PC-3 (cell line): ENCODE measurements at regions not wholly inside any gene's neighbourhood (a gene's known extent, or its start where the extent isn't known, plus 50 kb on each side); places are given as distances from the start of the nearest gene placed in this dataset.

Experiments used
- ATAC-seq: fragments of 200-7000 bp; cut with Tn5 transposase; 2 replicates; pipeline ENCODE4 v1.9.1; 2020; ENCODE audit warnings: mild to moderate bottlenecking, moderate library complexity
- BruUV-seq: library from RNA; stranded (reverse); fragments of 400-500 nt; replicated peaks from 2 replicates; lab custom pipeline; 2021; lab: Mats Ljungman, UMichigan
- CTCF ChIA-PET: fragments of 300-600 bp; sonication (Branson Sonifier 250); formaldehyde crosslinking; loops from one replicate; lab custom pipeline; 2022; ENCODE audit warnings: antibody characterized with exemption; lab: Charles Lee
- POLR2A ChIA-PET: fragments of 300-600 bp; sonication (Branson Sonifier 250); formaldehyde crosslinking; loops from one replicate; lab custom pipeline; 2022; ENCODE audit warnings: antibody characterized with exemption; ENCODE audit not compliant: unreplicated experiment; lab: Charles Lee
- DNase-seq: peaks from one replicate; pipeline ENCODE4 v3.0.0-alpha.2; 2015
- H2AFZ ChIP-seq: fragments of 300-600 bp; sonication (generic); 2 replicates; pipeline ENCODE4 v1.6.0; 2016; ENCODE audit warnings: antibody characterized with exemption, low read length
- H3F3A ChIP-seq: fragments of 300-600 bp; sonication (generic); one replicate; pipeline ENCODE4 v1.6.0; 2017; ENCODE audit warnings: antibody characterized with exemption, low read length, control low read depth, mild to moderate bottlenecking; ENCODE audit not compliant: unreplicated experiment
- H3K27ac ChIP-seq: fragments of 300-600 bp; sonication (generic); 2 replicates; pipeline ENCODE4 v1.5.1; 2016; ENCODE audit warnings: mild to moderate bottlenecking, low read length
- H3K27me3 ChIP-seq: fragments of 300-600 bp; sonication (generic); 2 replicates; pipeline ENCODE4 v1.6.1; 2016; ENCODE audit warnings: low read length, mixed read lengths
- H3K36me3 ChIP-seq: fragments of 300-600 bp; sonication (generic); 2 replicates; pipeline ENCODE4 v1.6.1; 2016; ENCODE audit warnings: low read depth, mixed run types, low read length, mixed read lengths
- H3K4me1 ChIP-seq: fragments of 300-600 bp; sonication (generic); 2 replicates; pipeline ENCODE4 v1.5.1; 2016; ENCODE audit warnings: low read length; ENCODE audit not compliant: insufficient read depth
- H3K4me2 ChIP-seq: fragments of 300-600 bp; sonication (generic); 2 replicates; pipeline ENCODE4 v1.6.0; 2016; ENCODE audit warnings: low read length
- H3K4me3 ChIP-seq: fragments of 300-600 bp; sonication (generic); 2 replicates; pipeline ENCODE4 v1.5.1; 2016; ENCODE audit warnings: mild to moderate bottlenecking, low read length, mixed read lengths
- H3K79me2 ChIP-seq: fragments of 300-600 bp; sonication (generic); 2 replicates; pipeline ENCODE4 v1.6.1; 2017; ENCODE audit warnings: low read length, mixed read lengths
- H3K9ac ChIP-seq: fragments of 300-600 bp; sonication (generic); 2 replicates; pipeline ENCODE4 v1.6.0; 2016; ENCODE audit warnings: mild to moderate bottlenecking, low read length
- H3K9me2 ChIP-seq: fragments of 300-600 bp; sonication (generic); replicated peaks from 2 replicates; pipeline ENCODE4 v1.6.1; 2016; ENCODE audit warnings: mixed run types, low read length, mixed read lengths
- H3K9me3 ChIP-seq: fragments of 300-600 bp; sonication (generic); 2 replicates; pipeline ENCODE4 v1.6.1; 2016; ENCODE audit warnings: low read length, mixed read lengths
- H4K20me1 ChIP-seq: fragments of 300-600 bp; sonication (generic); 2 replicates; pipeline ENCODE4 v1.6.1; 2016; ENCODE audit warnings: low read length, mixed read lengths
- EZH2 ChIP-seq: fragments of 300-600 bp; sonication (generic); IDR thresholded peaks from one replicate; pipeline ENCODE4 v1.6.1; 2017; ENCODE audit warnings: antibody characterized with exemption, mild to moderate bottlenecking, low read length; ENCODE audit not compliant: unreplicated experiment
- EZH2phosphoT487 ChIP-seq: fragments of 300-600 bp; sonication (generic); IDR thresholded peaks from 2 replicates; pipeline ENCODE4 v1.6.1; 2018; ENCODE audit warnings: mild to moderate bottlenecking, antibody characterized with exemption, low read length, borderline replicate concordance
- intact Hi-C: fragments of 100-400 bp; cut with micrococcal nuclease; formaldehyde crosslinking; loops from 2 replicates; pipeline ENCODE4 v1.9.0; 2023
- TF ChIP-seq, protein P1 (sequence below): fragments of 300-600 bp; sonication (generic); conservative IDR thresholded peaks from 2 replicates; pipeline ENCODE4 v1.5.1; 2017; ENCODE audit warnings: antibody characterized with exemption, low read depth, mild to moderate bottlenecking, low read length

GRCh38 chr11:45048313-45048841, 97.7 kb upstream of the TP53I11 start:
- POLR2A ChIA-PET, result no interaction called here
- CTCF ChIA-PET, result no interaction called here
- ATAC-seq, result no peak

DNA sequence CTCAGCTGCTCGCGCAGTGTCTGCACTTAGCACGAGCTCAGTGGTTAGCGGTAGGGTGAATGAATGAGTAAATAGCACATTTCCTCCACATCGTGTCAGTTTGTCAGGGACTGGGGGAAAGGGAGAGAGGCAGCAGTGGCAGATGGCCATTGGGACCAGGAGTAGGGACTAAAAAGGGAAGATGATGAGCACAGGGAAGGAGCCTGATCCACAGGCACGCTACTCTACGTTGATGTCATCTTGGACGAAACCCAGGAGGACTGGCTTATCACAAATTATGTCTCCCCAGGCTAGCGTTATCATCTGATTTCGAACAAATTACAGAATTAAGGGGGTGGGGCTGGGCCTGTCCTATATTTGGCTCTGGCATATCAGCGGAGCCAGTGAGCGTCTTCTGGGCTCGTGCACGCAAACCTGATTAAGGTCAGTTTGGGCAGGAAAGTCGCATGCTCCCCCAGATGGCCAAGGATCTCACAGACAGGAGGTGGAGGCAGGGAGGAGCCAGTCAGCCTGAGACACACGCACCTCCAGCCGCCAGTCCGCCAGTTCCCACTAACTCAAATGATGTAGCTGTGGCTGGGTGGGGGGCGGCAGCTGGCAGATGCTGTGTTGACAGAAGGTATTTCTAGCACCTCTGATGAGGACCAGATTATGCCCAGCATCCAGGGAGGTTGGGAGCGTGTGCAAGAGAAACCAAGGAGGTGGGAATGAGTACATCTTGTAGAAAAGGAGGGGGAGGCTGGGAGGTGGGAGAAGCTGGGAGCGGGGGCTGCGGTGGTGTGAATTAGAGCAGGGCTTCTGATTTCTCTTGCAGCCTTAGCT, 97.4 kb upstream of the PRDM11 start:
- Histone ChIP-seq H3K9me2 (no peaks in the 10 kb centered on the region), H3F3A (no peaks in the 10 kb centered on the region), H3K4me2 (no peak overlapping the region), H3K9me3 (no peaks in the 10 kb centered on the region), H3K79me2 (no peaks in the 10 kb centered on the region), H3K36me3 (no peaks in the 10 kb centered on the region), H3K27ac (no peak overlapping the region), H3K4me1 (peaks cover 29% of the 10 kb centered on the region), H3K9ac (no peak overlapping the region), H4K20me1 (no peaks in the 10 kb centered on the region), H3K27me3 (no peaks in the 10 kb centered on the region), H3K4me3 (no peak overlapping the region), H2AFZ (no peak overlapping the region)
- TF ChIP-seq EZH2 (no peak), EZH2phosphoT487 (no peak)
- TF ChIP-seq, protein P1, sequence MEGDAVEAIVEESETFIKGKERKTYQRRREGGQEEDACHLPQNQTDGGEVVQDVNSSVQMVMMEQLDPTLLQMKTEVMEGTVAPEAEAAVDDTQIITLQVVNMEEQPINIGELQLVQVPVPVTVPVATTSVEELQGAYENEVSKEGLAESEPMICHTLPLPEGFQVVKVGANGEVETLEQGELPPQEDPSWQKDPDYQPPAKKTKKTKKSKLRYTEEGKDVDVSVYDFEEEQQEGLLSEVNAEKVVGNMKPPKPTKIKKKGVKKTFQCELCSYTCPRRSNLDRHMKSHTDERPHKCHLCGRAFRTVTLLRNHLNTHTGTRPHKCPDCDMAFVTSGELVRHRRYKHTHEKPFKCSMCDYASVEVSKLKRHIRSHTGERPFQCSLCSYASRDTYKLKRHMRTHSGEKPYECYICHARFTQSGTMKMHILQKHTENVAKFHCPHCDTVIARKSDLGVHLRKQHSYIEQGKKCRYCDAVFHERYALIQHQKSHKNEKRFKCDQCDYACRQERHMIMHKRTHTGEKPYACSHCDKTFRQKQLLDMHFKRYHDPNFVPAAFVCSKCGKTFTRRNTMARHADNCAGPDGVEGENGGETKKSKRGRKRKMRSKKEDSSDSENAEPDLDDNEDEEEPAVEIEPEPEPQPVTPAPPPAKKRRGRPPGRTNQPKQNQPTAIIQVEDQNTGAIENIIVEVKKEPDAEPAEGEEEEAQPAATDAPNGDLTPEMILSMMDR, result no peak
- BruUV-seq, result no TSS peak
- POLR2A ChIA-PET, result no interaction called here
- CTCF ChIA-PET, result no interaction called here
- no peak for ATAC-seq
- intact Hi-C loops, result loop anchor here (5.0 kb wide), 1 partner anchor 53 kb away; no protein-coding TSS in a partner anchor
- no peak for DNase-seq

More at GRCh38 chr11:45048313-45048841, 97.7 kb upstream of the TP53I11 start:
- Histone ChIP-seq H3K27ac (no peak overlapping the region), H3K9me3 (no peaks in the 10 kb centered on the region), H4K20me1 (no peaks in the 10 kb centered on the region), H3K79me2 (no peaks in the 10 kb centered on the region), H3K9ac (no peak overlapping the region), H3K4me1 (peaks cover 29% of the 10 kb centered on the region), H2AFZ (no peak overlapping the region), H3K9me2 (no peaks in the 10 kb centered on the region), H3K4me3 (no peak overlapping the region), H3K27me3 (no peaks in the 10 kb centered on the region), H3F3A (no peaks in the 10 kb centered on the region), H3K36me3 (no peaks in the 10 kb centered on the region), H3K4me2 (no peak overlapping the region)
- no peak for DNase-seq
- BruUV-seq, result no TSS peak
- TF ChIP-seq EZH2phosphoT487, result no peak
- TF ChIP-seq EZH2, result no peak
- TF ChIP-seq, protein P1, result no peak
- intact Hi-C loops, result loop anchor here (5.0 kb wide), 1 partner anchor 54 kb away; no protein-coding TSS in a partner anchor

DNA sequence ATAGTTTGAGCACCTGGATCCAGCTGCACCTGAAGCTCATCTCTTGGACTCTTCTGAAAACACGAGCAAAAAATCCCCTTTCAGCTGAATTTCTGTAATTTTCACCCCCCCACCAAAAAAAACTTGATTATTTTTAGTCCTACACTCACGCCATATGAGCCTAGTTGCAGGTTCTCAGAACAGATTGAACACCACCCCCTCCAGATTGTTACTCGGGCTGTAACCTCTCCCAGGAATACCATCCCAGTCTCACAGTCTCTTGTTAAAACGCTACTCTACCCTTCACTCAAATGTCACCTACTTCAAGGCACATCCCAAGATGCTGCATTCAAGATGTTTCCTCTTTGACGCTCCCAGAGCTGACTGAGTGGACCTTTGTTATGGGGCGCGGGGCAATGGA, 96.3 kb upstream of the PRDM11 start:
- Histone ChIP-seq H3K4me2 (no peak overlapping the region), H4K20me1 (no peaks in the 10 kb centered on the region), H3K9me2 (no peaks in the 10 kb centered on the region), H3K4me1 (peaks cover 22% of the 10 kb centered on the region), H3K27ac (no peak overlapping the region), H3K27me3 (no peaks in the 10 kb centered on the region), H3K36me3 (no peaks in the 10 kb centered on the region), H2AFZ (no peak overlapping the region), H3F3A (no peaks in the 10 kb centered on the region), H3K79me2 (no peaks in the 10 kb centered on the region), H3K9me3 (no peaks in the 10 kb centered on the region), H3K9ac (no peak overlapping the region), H3K4me3 (no peak overlapping the region)
- POLR2A ChIA-PET, result no interaction called here
- intact Hi-C loops, result no loop called here
- no peak for DNase-seq
- CTCF ChIA-PET, result no interaction called here
- no peak for TF ChIP-seq EZH2phosphoT487
- TF ChIP-seq, protein P1, result no peak
- no peak for TF ChIP-seq EZH2
- ATAC-seq, result no peak
- BruUV-seq, result no TSS peak
